ENCODE measurements at regions not wholly inside any gene's neighbourhood (a gene's known extent, or its start where the extent isn't known, plus 50 kb on each side); places are given as distances from the start of the nearest gene placed in this dataset.
"Not testable (repeated sequence)": the region's sequence is repeated elsewhere in the genome, so short reads cannot be mapped to it uniquely, and the experiment has no call there.

DNA sequence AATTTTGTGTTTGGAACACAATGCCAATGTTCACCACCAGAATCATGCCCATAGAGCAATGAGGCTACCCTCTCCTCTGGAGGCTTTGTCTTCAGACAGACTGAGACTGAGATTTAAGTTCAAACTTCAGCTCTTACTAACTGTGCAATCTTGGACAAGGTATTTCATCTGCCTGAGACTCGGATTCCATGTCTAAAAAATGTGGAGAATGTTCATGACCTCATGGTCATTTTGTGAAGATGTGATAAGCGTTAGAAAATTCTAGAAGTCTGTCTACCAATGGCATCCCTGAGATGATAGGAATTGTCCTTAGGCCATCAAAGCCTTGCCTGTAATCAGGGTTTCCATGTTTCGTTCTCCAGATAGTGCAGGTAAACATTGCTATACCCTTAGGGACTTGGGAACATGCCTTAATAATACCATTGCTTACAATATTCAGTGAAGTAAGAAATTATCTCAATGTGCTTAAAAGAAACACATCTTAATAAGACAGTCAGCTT is 388.2 kb upstream of the MAF start:
- Histone ChIP-seq H3K4me1 (replicated peaks) (no peaks in the 10 kb centered on the region), H3K4me3 (no peak overlapping the region), H3K27ac (no peak overlapping the region), H3K9me3 (no peaks in the 10 kb centered on the region), H3K36me3 (no peaks in the 10 kb centered on the region), H3K27me3 (replicated peaks; ENCODE audit: insufficient read depth) (no peaks in the 10 kb centered on the region)
- no peak for TF ChIP-seq POLR2AphosphoS5 (IDR thresholded peaks at IDR 0.05)
- TF ChIP-seq, protein P1, sequence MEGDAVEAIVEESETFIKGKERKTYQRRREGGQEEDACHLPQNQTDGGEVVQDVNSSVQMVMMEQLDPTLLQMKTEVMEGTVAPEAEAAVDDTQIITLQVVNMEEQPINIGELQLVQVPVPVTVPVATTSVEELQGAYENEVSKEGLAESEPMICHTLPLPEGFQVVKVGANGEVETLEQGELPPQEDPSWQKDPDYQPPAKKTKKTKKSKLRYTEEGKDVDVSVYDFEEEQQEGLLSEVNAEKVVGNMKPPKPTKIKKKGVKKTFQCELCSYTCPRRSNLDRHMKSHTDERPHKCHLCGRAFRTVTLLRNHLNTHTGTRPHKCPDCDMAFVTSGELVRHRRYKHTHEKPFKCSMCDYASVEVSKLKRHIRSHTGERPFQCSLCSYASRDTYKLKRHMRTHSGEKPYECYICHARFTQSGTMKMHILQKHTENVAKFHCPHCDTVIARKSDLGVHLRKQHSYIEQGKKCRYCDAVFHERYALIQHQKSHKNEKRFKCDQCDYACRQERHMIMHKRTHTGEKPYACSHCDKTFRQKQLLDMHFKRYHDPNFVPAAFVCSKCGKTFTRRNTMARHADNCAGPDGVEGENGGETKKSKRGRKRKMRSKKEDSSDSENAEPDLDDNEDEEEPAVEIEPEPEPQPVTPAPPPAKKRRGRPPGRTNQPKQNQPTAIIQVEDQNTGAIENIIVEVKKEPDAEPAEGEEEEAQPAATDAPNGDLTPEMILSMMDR (IDR thresholded peaks at IDR 0.05): no peak
- no peak for TF ChIP-seq POLR2A (IDR thresholded peaks at IDR 0.05)
- intact Hi-C loops (cut with DNase I): no loop called here
- no peak for DNase-seq (ENCODE audit: low spot score)
- WGBS: 87% methylated on average over 3 of the region's 3 CpGs

DNA sequence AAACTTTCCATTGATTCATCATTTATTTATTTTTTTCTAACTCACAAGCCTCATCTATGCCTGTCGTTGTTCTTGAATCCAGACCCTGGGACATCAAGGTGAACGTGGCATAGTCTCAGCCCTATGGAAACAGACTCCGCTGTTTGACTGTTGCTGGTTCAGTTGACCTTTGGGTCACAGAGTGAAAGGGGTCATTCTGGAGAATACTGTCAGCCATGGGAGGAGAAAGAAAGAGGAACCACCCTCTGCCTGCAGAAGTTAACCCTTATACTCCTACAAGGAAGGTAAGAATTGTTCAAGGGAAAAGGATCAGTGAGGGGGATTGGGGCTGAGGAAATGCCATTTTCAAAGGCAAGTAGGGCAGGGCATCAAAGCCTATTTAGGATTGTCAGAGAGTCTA is 387.6 kb upstream of the MAF start:
- no peak for DNase-seq (ENCODE audit: low spot score)
- no peaks in the 10 kb centered on the region for H3K27me3 ChIP-seq (replicated peaks; ENCODE audit: insufficient read depth)
- no peaks in the 10 kb centered on the region for H3K9me3 ChIP-seq
- H3K4me1 ChIP-seq (replicated peaks): no peaks in the 10 kb centered on the region
- H3K4me3 ChIP-seq: no peak overlapping the region
- H3K36me3 ChIP-seq: no peaks in the 10 kb centered on the region
- intact Hi-C loops (cut with DNase I): no loop called here
- 95% methylated on average over 3 of the region's 3 CpGs for WGBS
- TF ChIP-seq, protein P1 (IDR thresholded peaks at IDR 0.05): no peak
- TF ChIP-seq POLR2A (IDR thresholded peaks at IDR 0.05): no peak
- TF ChIP-seq POLR2AphosphoS5 (IDR thresholded peaks at IDR 0.05): no peak
- no peak overlapping the region for H3K27ac ChIP-seq

DNA sequence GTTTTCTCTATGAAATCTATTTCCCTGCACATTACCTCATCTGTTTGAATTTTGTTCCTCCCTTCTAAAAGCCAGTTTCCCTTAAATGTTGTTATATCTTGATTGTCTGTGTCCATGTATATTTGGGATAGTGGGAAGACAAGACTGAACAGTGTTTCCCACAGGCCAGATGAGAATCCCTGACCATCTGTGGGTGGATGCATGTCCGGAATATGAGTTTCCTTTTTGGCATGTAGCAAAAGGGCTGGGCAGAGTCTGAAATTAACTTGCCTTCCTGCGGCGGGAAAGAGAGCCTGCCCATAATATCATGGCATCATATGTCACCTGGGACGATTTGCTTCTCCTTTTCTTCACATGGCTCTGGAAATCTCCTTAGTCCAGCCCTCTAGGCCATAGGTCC is 385.8 kb upstream of the MAF start:
- no peaks in the 10 kb centered on the region for H3K9me3 ChIP-seq
- H3K27me3 ChIP-seq (replicated peaks; ENCODE audit: insufficient read depth): no peaks in the 10 kb centered on the region
- intact Hi-C loops (cut with DNase I): no loop called here
- no peaks in the 10 kb centered on the region for H3K36me3 ChIP-seq
- H3K4me3 ChIP-seq: no peak overlapping the region
- H3K27ac ChIP-seq: no peak overlapping the region
- no peak for DNase-seq (ENCODE audit: low spot score)
- 97% methylated on average over 4 of the region's 4 CpGs for WGBS
- TF ChIP-seq POLR2A (IDR thresholded peaks at IDR 0.05) (no peak), POLR2AphosphoS5 (IDR thresholded peaks at IDR 0.05) (no peak)
- TF ChIP-seq, protein P1 (IDR thresholded peaks at IDR 0.05): no peak
- H3K4me1 ChIP-seq (replicated peaks): no peaks in the 10 kb centered on the region

DNA sequence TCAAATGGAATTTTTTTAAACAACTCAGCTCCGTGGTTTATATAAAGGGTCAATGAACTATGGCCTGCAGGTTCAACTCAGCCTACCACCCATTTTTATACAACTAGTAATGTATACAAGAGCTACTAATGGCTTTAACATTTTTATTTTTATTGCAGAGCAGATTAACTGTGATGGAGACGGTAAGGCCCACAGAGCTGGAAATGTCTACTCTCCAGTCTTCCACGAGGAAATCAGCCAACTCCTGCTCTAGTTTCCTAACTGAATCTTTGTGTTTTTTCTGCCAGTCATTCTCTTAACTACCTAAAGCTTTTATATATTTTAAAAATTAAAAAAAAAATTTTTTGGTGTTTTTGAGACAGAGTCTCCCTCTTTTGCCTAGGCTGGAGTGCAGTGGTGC is 385.1 kb upstream of the MAF start:
- H3K27ac ChIP-seq: no peak overlapping the region
- H3K4me3 ChIP-seq: no peak overlapping the region
- no peaks in the 10 kb centered on the region for H3K9me3 ChIP-seq
- no peak for DNase-seq (ENCODE audit: low spot score)
- H3K4me1 ChIP-seq (replicated peaks): no peaks in the 10 kb centered on the region
- TF ChIP-seq POLR2AphosphoS5 (IDR thresholded peaks at IDR 0.05) (no peak), POLR2A (IDR thresholded peaks at IDR 0.05) (no peak)
- TF ChIP-seq, protein P1 (IDR thresholded peaks at IDR 0.05): no peak
- WGBS: 82% methylated on average over 3 of the region's 3 CpGs
- no peaks in the 10 kb centered on the region for H3K27me3 ChIP-seq (replicated peaks; ENCODE audit: insufficient read depth)
- H3K36me3 ChIP-seq: no peaks in the 10 kb centered on the region
- intact Hi-C loops (cut with DNase I): no loop called here

DNA sequence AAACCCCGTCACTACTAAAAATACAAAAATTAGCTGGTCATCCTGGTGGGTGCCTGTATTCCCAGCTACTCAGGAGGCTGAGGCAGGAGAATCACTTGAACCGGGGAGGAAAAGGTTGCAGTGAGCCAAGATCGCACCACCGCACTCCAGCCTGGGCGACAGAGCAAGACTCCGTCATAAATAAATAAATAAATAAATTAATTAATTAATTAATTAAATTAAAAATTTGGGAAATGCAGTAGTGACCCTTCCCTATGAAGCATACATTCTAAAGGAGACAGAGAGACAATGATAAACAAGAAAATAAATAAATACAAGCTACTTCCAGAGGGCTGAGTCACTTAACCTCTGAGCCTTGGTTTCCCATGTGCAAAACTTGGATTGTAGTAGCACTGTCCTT is 383.6 kb upstream of the MAF start:
- H3K4me3 ChIP-seq; H3K4me1 ChIP-seq (replicated peaks); H3K27ac ChIP-seq; DNase-seq (ENCODE audit: low spot score); H3K36me3 ChIP-seq; H3K27me3 ChIP-seq (replicated peaks; ENCODE audit: insufficient read depth); intact Hi-C loops (cut with DNase I); H3K9me3 ChIP-seq: not testable (repeated sequence)
- 96% methylated on average over 6 of the region's 6 CpGs for WGBS
